WERI-Rb-1 (cell line): ENCODE measurements at regions not wholly inside any gene's neighbourhood (a gene's known extent, or its start where the extent isn't known, plus 50 kb on each side); places are given as distances from the start of the nearest gene placed in this dataset.

ENCODE experiments used
- DNase-seq: peaks from one replicate; pipeline ENCODE4 v3.0.0-alpha.2; 2020
- H3K27ac ChIP-seq: fragments of 250-450 bp; sonication (Bioruptor Pico); 2 replicates; pipeline ENCODE4 v1.5.1; 2020; ENCODE audit warnings: mild to moderate bottlenecking, moderate library complexity
- H3K27me3 ChIP-seq: fragments of 250-450 bp; sonication (Bioruptor Pico); 2 replicates; pipeline ENCODE4 v1.5.1; 2021; ENCODE audit warnings: mild to moderate bottlenecking, low read depth, moderate library complexity; ENCODE audit not compliant: insufficient read depth, severe bottlenecking
- H3K36me3 ChIP-seq: fragments of 250-450 bp; sonication (Bioruptor Pico); 2 replicates; pipeline ENCODE4 v1.5.1; 2020; ENCODE audit warnings: mild to moderate bottlenecking, moderate library complexity
- H3K4me3 ChIP-seq: 2 replicates; pipeline ENCODE4 v1.5.1; 2011; ENCODE audit warnings: low read depth, mild to moderate bottlenecking, control low read depth, low read length
- H3K9me3 ChIP-seq: fragments of 250-450 bp; sonication (Bioruptor Pico); 2 replicates; pipeline ENCODE4 v1.5.1; 2021; ENCODE audit warnings: mild to moderate bottlenecking, moderate library complexity; ENCODE audit not compliant: severe bottlenecking
- TF ChIP-seq, protein P1 (sequence below): IDR thresholded peaks from 2 replicates; pipeline ENCODE4 v1.5.1; 2011; ENCODE audit warnings: low read depth, mild to moderate bottlenecking, control low read depth, inconsistent platforms, low read length

- Histone ChIP-seq H3K27me3 (no peaks in the 10 kb centered on the region), H3K4me3 (no peak overlapping the region), H3K36me3 (no peaks in the 10 kb centered on the region), H3K9me3 (no peaks in the 10 kb centered on the region), H3K27ac (no peak overlapping the region)
- TF ChIP-seq, protein P1, sequence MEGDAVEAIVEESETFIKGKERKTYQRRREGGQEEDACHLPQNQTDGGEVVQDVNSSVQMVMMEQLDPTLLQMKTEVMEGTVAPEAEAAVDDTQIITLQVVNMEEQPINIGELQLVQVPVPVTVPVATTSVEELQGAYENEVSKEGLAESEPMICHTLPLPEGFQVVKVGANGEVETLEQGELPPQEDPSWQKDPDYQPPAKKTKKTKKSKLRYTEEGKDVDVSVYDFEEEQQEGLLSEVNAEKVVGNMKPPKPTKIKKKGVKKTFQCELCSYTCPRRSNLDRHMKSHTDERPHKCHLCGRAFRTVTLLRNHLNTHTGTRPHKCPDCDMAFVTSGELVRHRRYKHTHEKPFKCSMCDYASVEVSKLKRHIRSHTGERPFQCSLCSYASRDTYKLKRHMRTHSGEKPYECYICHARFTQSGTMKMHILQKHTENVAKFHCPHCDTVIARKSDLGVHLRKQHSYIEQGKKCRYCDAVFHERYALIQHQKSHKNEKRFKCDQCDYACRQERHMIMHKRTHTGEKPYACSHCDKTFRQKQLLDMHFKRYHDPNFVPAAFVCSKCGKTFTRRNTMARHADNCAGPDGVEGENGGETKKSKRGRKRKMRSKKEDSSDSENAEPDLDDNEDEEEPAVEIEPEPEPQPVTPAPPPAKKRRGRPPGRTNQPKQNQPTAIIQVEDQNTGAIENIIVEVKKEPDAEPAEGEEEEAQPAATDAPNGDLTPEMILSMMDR, result no peak
- no peak for DNase-seq
Measured at GRCh38 chr6:104126315-104127005, 733.3 kb downstream of the HACE1 start.

DNA sequence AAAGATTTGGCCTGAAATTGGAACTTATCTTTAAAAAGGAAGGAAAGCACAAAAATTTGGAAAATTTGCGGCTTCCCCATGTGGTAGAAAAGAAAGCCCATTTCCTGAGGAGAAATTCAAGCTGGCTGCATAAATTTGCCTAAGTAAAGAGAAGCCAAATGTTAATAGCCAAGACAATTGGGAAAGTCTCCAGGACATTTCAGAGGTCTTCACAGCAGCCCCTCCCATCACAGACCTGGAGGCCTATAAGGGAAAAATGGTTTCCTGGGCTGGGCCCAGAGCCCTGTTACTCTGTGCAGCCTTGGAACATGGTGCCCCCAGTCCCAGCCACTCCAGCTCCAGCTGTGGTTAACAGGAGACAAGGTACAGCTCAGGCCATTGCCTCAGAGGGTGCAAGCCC, 736.5 kb downstream of the HACE1 start:
- H3K27ac ChIP-seq, result no peak overlapping the region
- TF ChIP-seq, protein P1, result no peak
- H3K36me3 ChIP-seq, result no peaks in the 10 kb centered on the region
- no peak for DNase-seq
- H3K9me3 ChIP-seq, result no peaks in the 10 kb centered on the region
- no peaks in the 10 kb centered on the region for H3K27me3 ChIP-seq
- H3K4me3 ChIP-seq, result no peak overlapping the region

DNA sequence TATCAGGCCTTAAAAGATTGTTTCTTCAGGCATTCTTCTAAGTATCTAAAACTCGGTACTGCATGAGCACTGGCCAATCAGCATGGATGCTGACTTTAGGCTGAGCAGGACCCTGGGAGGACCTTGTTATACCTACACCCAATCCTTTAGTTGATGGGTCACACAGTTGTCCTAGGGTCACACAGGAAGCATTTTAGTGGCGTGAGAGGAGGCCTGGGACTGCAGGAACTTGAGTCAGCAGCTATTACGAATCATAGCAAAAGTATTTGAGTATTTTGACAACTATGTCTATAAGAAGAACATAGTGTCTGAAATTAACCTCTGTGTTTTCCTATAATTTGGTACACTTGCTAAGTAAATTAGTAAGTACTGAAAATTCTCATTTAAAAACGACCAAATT, 741.4 kb downstream of the HACE1 start:
- no peak for DNase-seq
- no peak overlapping the region for H3K27ac ChIP-seq

GRCh38 chr6:104109806-104110205, 749.9 kb downstream of the HACE1 start:
- Histone ChIP-seq H3K27me3 (no peaks in the 10 kb centered on the region), H3K36me3 (no peaks in the 10 kb centered on the region), H3K27ac (no peak overlapping the region), H3K9me3 (no peaks in the 10 kb centered on the region), H3K4me3 (no peak overlapping the region)
- TF ChIP-seq, protein P1, result no peak
- DNase-seq, result no peak

More for the DNA sequence above, 741.4 kb downstream of the HACE1 start:
- TF ChIP-seq, protein P1, result no peak
- H3K4me3 ChIP-seq, result no peak overlapping the region
- no peaks in the 10 kb centered on the region for H3K27me3 ChIP-seq
- H3K36me3 ChIP-seq, result no peaks in the 10 kb centered on the region
- H3K9me3 ChIP-seq, result no peaks in the 10 kb centered on the region

DNA sequence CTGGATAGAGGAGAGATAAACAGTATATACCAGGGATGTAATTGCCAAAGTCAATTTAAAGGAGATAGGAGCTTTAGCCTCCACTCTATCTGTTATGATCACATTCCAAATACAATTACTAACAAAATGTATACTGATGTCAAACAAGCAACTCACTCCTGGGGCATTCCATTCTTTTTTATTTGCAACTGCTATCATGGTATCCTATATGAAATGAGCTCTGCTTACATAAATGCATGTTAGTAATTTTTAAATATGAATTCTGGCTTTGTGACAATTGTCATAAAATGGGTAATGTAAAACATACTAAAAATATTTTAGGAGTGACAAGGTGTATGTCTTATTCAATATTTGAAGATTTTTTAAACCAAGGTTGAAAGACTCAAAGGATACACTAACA, 751.1 kb downstream of the HACE1 start:
- TF ChIP-seq, protein P1, result no peak
- Histone ChIP-seq H3K27ac (no peak overlapping the region), H3K36me3 (no peaks in the 10 kb centered on the region), H3K4me3 (no peak overlapping the region), H3K9me3 (no peaks in the 10 kb centered on the region), H3K27me3 (no peaks in the 10 kb centered on the region)
- DNase-seq, result no peak
